T-helper 17 cell (primary cell): ENCODE measurements at regions not wholly inside any gene's neighbourhood (a gene's known extent, or its start where the extent isn't known, plus 50 kb on each side); places are given as distances from the start of the nearest gene placed in this dataset.

Source experiments
- ATAC-seq: fragments of 150-1000 bp; cut with Tn5 transposase; 2 replicates; pipeline ENCODE4 v1.10.0; 2021; ENCODE audit warnings: mild to moderate bottlenecking, moderate library complexity
- DNase-seq, 3 donors: peaks; one replicate each; pipeline versions ENCODE4 v3.0.0 to v3.0.0-alpha.2; 2020 to 2021
- H3K9me3 ChIP-seq: one replicate; pipeline ENCODE4 v1.7.0; 2013; ENCODE audit warnings: low read length, mild to moderate bottlenecking; ENCODE audit not compliant: control insufficient read depth, poor library complexity, severe bottlenecking
- H3K27ac Mint-ChIP-seq: one replicate; pipeline ENCODE4 v1.8.0; 2022; ENCODE audit warnings: mild to moderate bottlenecking, moderate library complexity, mixed read lengths
- H3K27me3 Mint-ChIP-seq: one replicate; pipeline ENCODE4 v1.8.0; 2022; ENCODE audit warnings: mixed read lengths
- H3K36me3 Mint-ChIP-seq: one replicate; pipeline ENCODE4 v1.8.0; 2022; ENCODE audit warnings: low read depth, mixed read lengths
- H3K4me1 Mint-ChIP-seq: one replicate; pipeline ENCODE4 v1.8.0; 2022; ENCODE audit warnings: mild to moderate bottlenecking, mixed read lengths
- H3K4me3 Mint-ChIP-seq: one replicate; pipeline ENCODE4 v1.8.0; 2022; ENCODE audit warnings: mild to moderate bottlenecking, moderate library complexity, mixed read lengths

- Mint-ChIP-seq H3K4me3 (no peak overlapping the region), H3K4me1 (peaks cover 2% of the 10 kb centered on the region), H3K36me3 (no peaks in the 10 kb centered on the region), H3K27me3 (peaks cover 6% of the 10 kb centered on the region), H3K27ac (no peak overlapping the region)
- ATAC-seq (no peak), DNase-seq (no peak)
- H3K9me3 ChIP-seq, result no peaks in the 10 kb centered on the region
Observed at GRCh38 chr15:69962561-69962960, 135.2 kb downstream of the TLE3 start.

GRCh38 chr15:69963385-69963784 lies 134.3 kb downstream of the TLE3 start:
- Mint-ChIP-seq H3K4me3 (no peak overlapping the region), H3K36me3 (no peaks in the 10 kb centered on the region), H3K27me3 (peaks cover 12% of the 10 kb centered on the region), H3K27ac (no peak overlapping the region), H3K4me1 (peaks cover 2% of the 10 kb centered on the region)
- no peak for DNase-seq
- H3K9me3 ChIP-seq, result no peaks in the 10 kb centered on the region
- ATAC-seq, result no peak

GRCh38 chr15:69971771-69972170 lies 125.9 kb downstream of the TLE3 start:
- Mint-ChIP-seq H3K36me3 (no peaks in the 10 kb centered on the region), H3K4me1 (no peaks in the 10 kb centered on the region), H3K4me3 (no peak overlapping the region), H3K27ac (no peak overlapping the region), H3K27me3 (peaks cover 42% of the 10 kb centered on the region)
- ATAC-seq, result no peak
- no peak for DNase-seq
- no peaks in the 10 kb centered on the region for H3K9me3 ChIP-seq

- Mint-ChIP-seq H3K4me1 (no peaks in the 10 kb centered on the region), H3K27me3 (peaks cover 42% of the 10 kb centered on the region), H3K27ac (no peak overlapping the region), H3K4me3 (no peak overlapping the region), H3K36me3 (no peaks in the 10 kb centered on the region)
- ATAC-seq (no peak), DNase-seq (no peak)
- H3K9me3 ChIP-seq, result no peaks in the 10 kb centered on the region
Observed at GRCh38 chr15:69972436-69972835, 125.3 kb downstream of the TLE3 start.

DNA sequence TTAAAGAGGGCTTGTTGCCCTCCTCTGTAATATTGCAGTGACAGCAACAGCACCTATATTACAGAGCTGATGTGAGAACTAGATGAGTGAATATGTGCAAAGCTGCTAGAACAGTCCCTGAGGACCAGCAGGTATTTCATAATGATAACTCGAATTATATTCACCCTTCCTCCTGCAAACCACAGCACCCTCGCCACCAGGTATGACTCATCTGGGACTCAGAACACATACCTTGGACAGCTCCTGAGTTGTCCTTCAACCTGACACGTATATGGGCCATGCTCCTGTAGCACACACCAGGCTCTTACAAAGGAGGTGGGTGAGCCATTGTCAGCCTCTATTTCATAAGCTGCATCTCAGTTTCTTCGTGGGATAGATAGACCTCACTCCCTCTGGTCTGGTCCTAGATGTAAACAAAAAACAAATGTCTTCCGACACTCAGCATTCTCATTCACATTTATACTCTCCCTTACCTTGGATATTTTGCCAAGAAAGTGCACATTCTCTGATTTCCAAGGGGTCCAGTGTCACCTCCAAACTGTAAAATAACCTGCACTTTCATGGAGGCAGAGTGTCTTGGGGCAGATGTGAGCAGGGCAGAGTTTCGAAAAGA lies 124.5 kb downstream of the TLE3 start:
- no peaks in the 10 kb centered on the region for H3K36me3 Mint-ChIP-seq
- peaks cover 38% of the 10 kb centered on the region for H3K27me3 Mint-ChIP-seq
- no peak overlapping the region for H3K4me3 Mint-ChIP-seq
- H3K4me1 Mint-ChIP-seq, result no peaks in the 10 kb centered on the region
- DNase-seq, result no peak
- no peak overlapping the region for H3K27ac Mint-ChIP-seq
- no peaks in the 10 kb centered on the region for H3K9me3 ChIP-seq
- ATAC-seq, result no peak

DNA sequence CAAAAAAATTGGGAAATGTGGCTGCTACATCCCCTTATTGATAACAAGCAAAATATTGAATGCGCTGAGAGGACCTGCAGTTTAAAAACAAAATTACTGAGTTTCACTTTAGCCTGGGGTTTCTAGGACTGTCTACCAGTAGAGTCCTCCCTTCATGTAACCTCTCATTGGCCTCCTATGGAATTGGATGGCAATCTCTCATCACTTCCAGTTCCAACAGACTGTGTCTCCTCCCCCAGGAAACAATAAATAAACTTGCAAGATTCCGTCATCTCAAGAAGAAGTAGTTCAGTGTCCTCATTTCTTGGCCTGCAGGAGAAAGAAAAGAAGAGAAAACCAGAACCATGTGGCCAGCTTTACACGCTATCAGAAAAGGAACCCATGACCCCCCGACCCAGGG lies 123.8 kb downstream of the TLE3 start:
- H3K36me3 Mint-ChIP-seq, result no peaks in the 10 kb centered on the region
- no peak overlapping the region for H3K4me3 Mint-ChIP-seq
- H3K27me3 Mint-ChIP-seq, result peaks cover 36% of the 10 kb centered on the region
- ATAC-seq (no peak), DNase-seq (no peak)
- H3K4me1 Mint-ChIP-seq, result no peaks in the 10 kb centered on the region
- H3K9me3 ChIP-seq, result no peaks in the 10 kb centered on the region
- H3K27ac Mint-ChIP-seq, result no peak overlapping the region

DNA sequence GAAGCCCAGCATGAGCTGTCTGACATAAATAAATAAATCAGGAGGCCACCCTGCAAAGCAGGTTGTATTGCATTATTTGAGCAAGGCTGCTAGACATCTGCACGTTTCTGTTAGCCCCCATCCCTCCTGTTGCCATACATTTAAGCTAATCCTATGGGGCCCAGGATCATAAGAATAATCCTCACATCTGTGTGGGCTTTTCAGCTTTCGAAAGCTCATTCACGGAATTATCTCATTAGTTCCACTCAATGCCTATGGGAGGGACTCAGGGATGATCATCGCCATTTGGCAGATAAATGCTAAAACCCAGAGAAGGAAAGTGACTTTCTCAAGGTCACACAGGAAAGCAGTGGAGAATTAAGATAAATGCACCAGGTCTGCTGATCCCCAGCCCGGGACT lies 123.4 kb downstream of the TLE3 start:
- Mint-ChIP-seq H3K4me3 (no peak overlapping the region), H3K4me1 (no peaks in the 10 kb centered on the region), H3K36me3 (no peaks in the 10 kb centered on the region), H3K27me3 (peaks cover 39% of the 10 kb centered on the region), H3K27ac (no peak overlapping the region)
- ATAC-seq (no peak), DNase-seq (no peak)
- no peaks in the 10 kb centered on the region for H3K9me3 ChIP-seq

- ATAC-seq (peak; percentile 37), DNase-seq (peak in 1 of 3 donors; percentile 30)
- no peaks in the 10 kb centered on the region for H3K4me1 Mint-ChIP-seq
- no peaks in the 10 kb centered on the region for H3K9me3 ChIP-seq
- H3K27ac Mint-ChIP-seq, result no peak overlapping the region
- no peaks in the 10 kb centered on the region for H3K36me3 Mint-ChIP-seq
- H3K27me3 Mint-ChIP-seq, result peaks cover 45% of the 10 kb centered on the region
- H3K4me3 Mint-ChIP-seq, result no peak overlapping the region
Observed at GRCh38 chr15:69976366-69976994, 121.2 kb downstream of the TLE3 start.

DNA sequence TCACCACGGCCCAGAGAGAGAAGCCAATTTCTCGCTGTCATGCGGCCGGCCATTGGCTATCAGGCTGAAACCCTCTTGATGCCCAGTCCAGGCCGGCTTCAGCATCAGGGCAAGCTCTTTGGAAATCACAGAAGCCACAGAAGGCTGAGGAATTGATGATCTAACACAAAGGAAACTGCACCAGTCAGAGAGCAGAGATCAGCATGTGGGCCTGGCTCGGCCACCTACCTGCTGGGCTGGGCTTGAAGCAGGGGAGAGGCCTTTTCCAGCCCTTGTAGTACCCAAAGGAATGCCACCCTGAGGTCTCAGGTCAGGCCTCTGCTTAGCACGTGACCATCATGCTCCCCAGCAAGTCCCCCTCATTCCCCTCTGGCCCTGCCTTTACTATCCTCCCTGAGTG lies 119.1 kb downstream of the TLE3 start:
- Mint-ChIP-seq H3K27ac (no peak overlapping the region), H3K27me3 (peaks cover 47% of the 10 kb centered on the region), H3K4me1 (no peaks in the 10 kb centered on the region), H3K36me3 (no peaks in the 10 kb centered on the region), H3K4me3 (no peak overlapping the region)
- H3K9me3 ChIP-seq, result no peaks in the 10 kb centered on the region
- no peak for ATAC-seq
- no peak for DNase-seq

GRCh38 chr15:69979262-69979661 lies 118.5 kb downstream of the TLE3 start:
- no peaks in the 10 kb centered on the region for H3K9me3 ChIP-seq
- Mint-ChIP-seq H3K27ac (no peak overlapping the region), H3K27me3 (peaks cover 44% of the 10 kb centered on the region), H3K36me3 (no peaks in the 10 kb centered on the region), H3K4me1 (no peaks in the 10 kb centered on the region), H3K4me3 (no peak overlapping the region)
- ATAC-seq (no peak), DNase-seq (no peak)

GRCh38 chr15:69979783-69980182 lies 117.9 kb downstream of the TLE3 start:
- no peaks in the 10 kb centered on the region for H3K4me1 Mint-ChIP-seq
- H3K9me3 ChIP-seq, result no peaks in the 10 kb centered on the region
- ATAC-seq (peak; percentile 77), DNase-seq (no peak)
- H3K36me3 Mint-ChIP-seq, result no peaks in the 10 kb centered on the region
- H3K27me3 Mint-ChIP-seq, result peaks cover 44% of the 10 kb centered on the region
- H3K4me3 Mint-ChIP-seq, result no peak overlapping the region
- no peak overlapping the region for H3K27ac Mint-ChIP-seq

GRCh38 chr15:69980341-69981059 lies 117.2 kb downstream of the TLE3 start:
- no peaks in the 10 kb centered on the region for H3K4me1 Mint-ChIP-seq

DNA sequence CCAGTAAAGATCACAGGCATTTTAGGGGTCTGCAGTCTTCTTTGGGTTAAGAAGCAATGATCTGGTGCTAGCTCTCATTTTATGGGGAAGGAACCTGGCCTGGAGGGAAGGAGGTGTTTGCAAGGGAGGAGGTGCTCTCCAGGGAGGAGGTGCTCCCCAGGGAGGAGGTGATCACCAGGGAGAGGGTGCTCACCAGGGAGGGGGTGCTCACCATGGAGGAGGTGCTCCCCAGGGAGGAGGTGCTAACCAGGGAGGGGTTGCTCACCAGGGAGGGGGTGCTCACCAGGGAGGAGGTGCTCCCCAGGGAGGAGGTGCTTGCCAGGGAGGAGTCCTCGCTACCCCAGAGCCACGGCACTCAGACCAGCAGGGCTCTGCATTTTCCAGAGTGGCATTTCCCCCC lies 115.7 kb downstream of the TLE3 start:
- Mint-ChIP-seq H3K4me3 (no peak overlapping the region), H3K36me3 (no peaks in the 10 kb centered on the region), H3K27ac (no peak overlapping the region), H3K4me1 (no peaks in the 10 kb centered on the region), H3K27me3 (peaks cover 44% of the 10 kb centered on the region)
- H3K9me3 ChIP-seq, result no peaks in the 10 kb centered on the region
- no peak for ATAC-seq
- no peak for DNase-seq

More at GRCh38 chr15:69980341-69981059, 117.2 kb downstream of the TLE3 start:
- Mint-ChIP-seq H3K27ac (no peak overlapping the region), H3K36me3 (no peaks in the 10 kb centered on the region), H3K4me3 (no peak overlapping the region), H3K27me3 (peaks cover 37% of the 10 kb centered on the region)
- DNase-seq, result no peak
- H3K9me3 ChIP-seq, result no peaks in the 10 kb centered on the region
- no peak for ATAC-seq
